HG02588 (cell line): ENCODE measurements at regions not wholly inside any gene's neighbourhood (a gene's known extent, or its start where the extent isn't known, plus 50 kb on each side); places are given as distances from the start of the nearest gene placed in this dataset.
"Not testable (repeated sequence)": the region's sequence is repeated elsewhere in the genome, so short reads cannot be mapped to it uniquely, and the experiment has no call there.

ENCODE experiments used
- ATAC-seq: cut with Tn5 transposase; IDR thresholded peaks from one replicate; pipeline ENCODE4 v1.9.1; 2021; ENCODE audit warnings: mild to moderate bottlenecking, moderate library complexity; ENCODE audit not compliant: unreplicated experiment

DNA sequence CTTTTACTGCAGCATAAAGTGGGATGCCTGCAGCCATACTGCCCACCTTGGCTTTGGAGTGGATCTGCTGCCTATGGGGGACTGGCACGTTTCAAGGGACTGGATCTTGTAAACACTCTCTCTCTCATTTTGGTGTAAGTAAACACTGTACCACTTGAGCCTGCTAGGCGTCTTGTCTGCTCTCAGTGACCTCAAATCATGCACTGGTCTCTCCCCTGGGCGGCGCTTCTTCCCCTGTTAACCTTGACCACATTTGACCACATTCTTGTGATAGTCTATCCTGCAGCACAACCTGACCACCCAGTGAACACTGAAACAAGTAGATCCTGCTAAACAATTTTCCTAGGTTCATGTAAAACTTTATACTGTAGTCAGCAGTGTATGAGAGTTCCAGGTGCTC is 82.6 kb upstream of the HNMT start:
- no peak for ATAC-seq

DNA sequence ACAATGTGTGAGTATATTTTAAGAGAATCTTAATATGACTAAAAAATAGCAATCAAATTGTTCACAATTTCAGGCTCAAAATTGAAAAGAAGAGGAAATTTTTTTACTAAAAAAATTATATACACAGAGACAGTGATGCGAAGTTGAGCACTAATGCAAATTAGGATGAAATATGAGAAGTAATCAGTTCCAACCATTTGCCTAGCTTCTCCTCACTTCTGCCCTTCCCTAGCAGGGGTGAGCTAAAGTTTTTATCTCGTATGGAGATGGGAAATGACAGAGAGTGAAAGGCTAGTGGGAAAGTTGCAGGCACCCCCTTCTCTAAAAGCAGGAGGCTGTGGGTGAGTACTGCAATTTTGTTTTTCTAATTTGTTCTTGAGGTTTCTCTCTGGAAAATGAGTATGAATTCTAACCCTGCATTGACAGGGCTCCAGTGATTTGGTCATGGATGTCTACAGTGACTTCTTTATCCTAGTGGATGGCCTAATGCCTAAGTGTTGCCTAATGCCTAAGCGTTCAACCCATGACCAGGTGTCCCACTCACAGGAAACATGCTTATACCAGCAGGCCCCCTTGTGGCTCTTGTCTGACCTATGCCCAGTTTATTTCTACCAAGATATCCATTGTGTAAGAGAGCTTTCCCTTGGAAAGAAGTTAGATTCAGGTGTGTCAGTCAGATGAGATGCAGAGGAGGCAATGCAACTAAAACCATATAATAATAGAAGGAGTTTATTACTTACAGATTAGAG is 78.0 kb upstream of the HNMT start:
- ATAC-seq = no peak

DNA sequence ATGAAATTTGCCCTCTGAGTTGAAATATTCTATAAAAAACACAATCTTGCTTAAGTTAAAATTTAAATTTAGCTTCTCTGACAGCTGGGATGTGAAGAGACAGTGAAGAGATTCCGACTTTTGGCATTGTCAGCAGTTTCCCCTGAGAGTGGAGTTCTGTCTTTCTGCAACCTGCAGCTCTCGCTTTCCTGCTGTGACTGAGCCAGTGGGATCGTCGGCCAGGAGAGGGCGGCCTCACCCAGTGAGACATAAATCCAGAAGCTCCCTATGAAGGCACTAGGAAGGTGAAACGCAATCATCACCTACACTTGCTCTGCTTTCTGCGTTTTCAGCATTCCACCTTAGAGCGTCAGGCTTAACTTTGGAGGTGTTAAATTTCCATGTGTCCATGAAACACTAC is 75.4 kb upstream of the HNMT start:
- no peak for ATAC-seq

DNA sequence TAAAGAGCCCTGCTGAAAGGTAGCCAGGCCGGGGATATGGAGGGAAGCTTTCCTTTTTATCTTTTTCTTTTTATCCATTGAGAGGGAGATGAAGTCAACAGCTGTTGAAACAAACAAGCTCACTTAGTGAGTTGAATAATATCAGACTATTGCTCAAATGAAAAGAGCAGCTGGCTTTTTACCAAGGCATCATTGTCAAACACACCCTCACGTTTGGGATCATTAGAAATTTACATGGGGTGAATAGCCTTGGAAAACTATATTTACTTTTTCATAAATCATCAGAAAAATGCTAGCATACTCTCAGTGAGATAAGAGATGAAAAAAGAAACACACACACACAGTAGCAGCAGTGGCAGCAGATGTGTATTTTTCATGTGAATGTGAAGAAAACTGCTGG is 71.5 kb upstream of the HNMT start:
- ATAC-seq = no peak

DNA sequence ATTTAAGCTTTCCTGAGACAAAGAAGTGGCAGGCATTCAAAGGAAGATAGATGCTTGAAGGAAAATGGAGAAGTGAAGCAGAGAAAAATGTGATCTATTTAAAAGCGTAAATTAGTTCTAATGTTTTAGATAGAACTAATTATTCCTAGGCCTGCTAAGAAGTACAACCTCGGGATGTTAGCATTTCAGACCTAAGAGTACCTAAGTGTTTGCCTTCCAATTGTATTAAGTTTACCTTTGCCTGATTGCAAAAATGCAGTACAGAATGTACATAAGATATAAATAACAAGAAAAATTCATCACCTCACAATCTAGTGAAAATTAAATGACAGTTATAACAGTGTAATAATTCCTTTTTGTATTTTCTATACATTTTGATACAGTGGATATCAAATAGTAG is 71.1 kb upstream of the HNMT start:
- ATAC-seq = no peak

DNA sequence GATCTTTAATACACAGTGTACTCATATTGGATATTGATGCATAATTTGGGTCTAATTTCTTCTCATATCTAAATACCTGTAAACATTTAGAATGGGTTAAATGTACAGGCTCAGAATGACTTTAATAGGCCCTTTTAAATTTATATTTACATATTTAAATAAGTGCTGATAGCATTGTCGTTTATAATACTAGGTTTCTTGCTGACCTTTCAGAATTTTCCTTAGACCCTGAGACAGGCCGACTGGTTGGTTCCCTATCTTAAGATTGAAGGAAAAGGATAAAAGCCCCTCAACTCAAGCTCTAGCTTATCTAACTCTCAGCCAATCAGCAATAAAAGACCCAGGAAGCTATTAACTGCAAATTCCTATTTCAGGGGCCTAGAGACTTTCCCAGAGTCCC is 67.8 kb upstream of the HNMT start:
- no peak for ATAC-seq

DNA sequence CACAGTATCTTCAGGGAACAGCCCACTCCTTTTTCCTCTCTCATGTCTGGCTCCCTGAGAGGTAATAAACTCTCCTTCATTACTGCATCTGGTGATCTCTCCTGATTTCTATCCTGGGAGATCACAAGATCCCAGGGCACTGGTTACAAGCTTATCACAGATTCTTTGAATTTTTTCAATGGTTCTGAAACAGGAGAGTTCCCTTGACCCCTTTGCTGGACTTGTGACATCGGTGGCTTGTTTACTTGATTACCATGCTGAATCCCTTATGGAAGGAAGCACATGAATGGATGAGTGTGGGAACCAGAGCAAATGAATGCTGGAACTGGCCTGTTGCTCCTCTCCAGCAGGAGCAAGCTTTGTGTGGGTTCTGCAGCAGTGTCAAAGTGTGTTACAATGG is 67.2 kb upstream of the HNMT start:
- no peak for ATAC-seq

DNA sequence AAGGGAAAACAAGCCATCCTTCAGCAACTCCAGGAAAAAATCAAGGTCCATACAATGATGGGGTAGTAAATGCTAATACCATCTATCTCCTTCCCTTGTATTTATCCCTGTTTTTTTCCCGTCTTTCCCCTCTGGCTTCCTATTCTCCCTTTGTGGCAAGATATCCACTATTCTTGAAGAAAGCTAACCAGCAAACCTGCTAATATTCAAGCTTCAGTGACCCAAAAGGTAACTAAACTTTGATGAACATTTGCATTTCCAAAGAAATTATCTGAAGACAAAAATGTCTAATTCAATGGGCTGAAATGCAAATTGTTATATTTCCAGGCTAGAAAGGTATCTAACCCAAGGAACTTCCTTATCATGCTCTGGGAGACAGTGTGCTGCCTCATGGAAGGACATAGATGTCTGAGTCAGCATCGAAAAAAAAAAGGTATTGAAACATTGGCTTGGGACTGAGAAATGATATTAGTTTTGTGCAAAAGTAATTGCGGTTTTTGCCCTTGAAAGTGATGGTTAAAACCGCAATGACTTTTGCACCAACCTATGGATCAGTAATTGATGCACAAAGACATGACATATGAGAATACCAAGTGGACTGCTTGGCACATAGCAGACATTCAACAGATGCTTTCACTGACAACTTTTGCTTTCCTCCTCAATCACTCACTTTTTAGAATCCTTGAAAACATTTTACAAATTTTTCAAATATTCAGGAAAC is 63.7 kb upstream of the HNMT start:
- no peak for ATAC-seq

DNA sequence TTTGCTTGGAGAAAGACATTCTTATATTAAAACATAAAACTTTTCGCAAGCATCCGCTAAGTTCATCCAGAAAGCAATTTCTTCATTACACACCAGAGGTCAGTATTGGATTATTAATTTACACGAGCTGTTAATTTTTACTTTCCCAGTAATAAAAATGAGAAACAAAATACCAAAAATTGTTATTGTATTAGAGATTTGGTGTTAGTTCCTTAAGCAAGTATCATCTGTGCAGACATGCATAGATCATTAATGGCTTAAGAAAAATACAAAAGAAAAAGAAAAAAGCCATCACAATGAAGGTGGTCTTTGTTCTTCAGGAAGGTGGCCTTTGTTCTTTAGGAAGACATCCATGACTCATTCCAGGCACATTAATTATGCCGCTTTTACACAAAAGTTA is 53.6 kb upstream of the HNMT start:
- ATAC-seq = no peak

DNA sequence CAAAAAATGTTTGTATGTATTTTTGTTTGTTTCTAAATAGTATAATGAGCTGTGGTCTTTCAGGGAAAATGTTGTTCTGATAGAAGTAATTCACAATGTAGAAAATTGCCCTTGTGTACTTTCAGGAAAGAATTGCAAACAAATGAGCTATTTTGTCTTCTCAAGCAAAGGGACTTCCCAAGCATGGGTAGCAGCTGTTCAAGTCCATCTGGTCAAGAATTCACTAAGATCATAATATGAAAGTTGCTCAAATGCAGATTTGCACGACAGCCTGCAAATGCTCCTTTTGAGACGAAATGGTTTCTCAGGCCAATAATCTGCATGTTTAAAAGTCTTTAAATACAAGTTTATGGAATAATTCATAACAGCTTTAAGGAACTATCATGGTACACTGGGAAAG is 51.9 kb upstream of the HNMT start:
- peak; percentile 46 for ATAC-seq

DNA sequence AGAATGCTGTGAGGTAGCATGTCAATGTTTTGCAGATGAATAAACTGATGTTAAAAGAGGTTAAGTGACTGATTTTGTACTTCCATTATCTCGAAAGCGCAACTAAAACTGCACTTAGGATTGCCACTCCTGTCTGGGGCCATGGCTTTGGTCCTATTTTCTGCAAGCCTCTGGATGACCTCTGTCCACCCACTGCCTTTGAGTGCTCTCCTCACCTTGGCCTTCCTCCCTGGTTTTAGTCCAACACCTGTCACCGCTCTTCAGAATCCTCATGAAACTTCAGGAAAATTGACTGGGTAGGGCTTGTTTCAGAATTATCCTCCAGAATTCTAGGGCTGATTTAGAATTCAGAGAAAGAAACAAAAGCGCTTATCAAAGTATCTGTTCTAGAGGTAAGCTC is 51.1 kb upstream of the HNMT start:
- ATAC-seq = no peak

DNA sequence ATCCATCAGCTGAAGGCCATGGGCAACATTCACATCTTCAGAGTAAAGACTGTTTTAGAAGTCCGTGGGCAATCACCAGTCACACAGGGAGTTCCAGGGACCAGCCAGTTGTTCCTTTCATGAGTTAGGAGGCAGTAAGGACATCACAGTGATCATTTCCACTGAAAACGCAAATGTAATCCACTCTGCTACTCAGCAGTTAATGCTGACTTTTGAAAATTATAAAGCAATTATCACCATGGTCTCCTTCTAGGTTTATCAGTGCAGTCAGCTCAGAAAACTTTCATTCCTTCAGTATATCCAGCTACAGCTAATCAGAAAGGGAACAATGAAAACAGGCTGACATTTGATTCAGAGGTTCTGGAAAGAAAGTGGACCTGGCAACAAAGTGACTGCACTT is 50.6 kb upstream of the HNMT start:
- ATAC-seq = not testable (repeated sequence)
